ENCODE measurements at regions not wholly inside any gene's neighbourhood (a gene's known extent, or its start where the extent isn't known, plus 50 kb on each side); places are given as distances from the start of the nearest gene placed in this dataset.

GRCh38 chr6:102619585-102619984 is 1226.1 kb downstream of the GRIK2 start:
- no peak for TF ChIP-seq CTCF (IDR thresholded peaks at IDR 0.05; ENCODE audit: insufficient read depth, low read length, missing control alignments)
- ChIA-PET CTCF (no interaction called here), POLR2A (no interaction called here)
- DNase-seq (ENCODE audit: low read depth, low spot score): no peak
- H3K4me3 ChIP-seq (ENCODE audit: low read depth, low read length): no peak overlapping the region

- H3K4me3 ChIP-seq (ENCODE audit: low read depth, low read length): no peak overlapping the region
- ChIA-PET CTCF (no interaction called here), POLR2A (no interaction called here)
- TF ChIP-seq CTCF (IDR thresholded peaks at IDR 0.05; ENCODE audit: insufficient read depth, low read length, missing control alignments): no peak
- no peak for DNase-seq (ENCODE audit: low read depth, low spot score)
These were observed 1189.1 kb downstream of the GRIK2 start for GRCh38 chr6:102582569-102582968.

- POLR2A ChIA-PET: no interaction called here
- no peak for TF ChIP-seq CTCF (IDR thresholded peaks at IDR 0.05; ENCODE audit: insufficient read depth, low read length, missing control alignments)
- no peak overlapping the region for H3K4me3 ChIP-seq (ENCODE audit: low read depth, low read length)
- CTCF ChIA-PET: no interaction called here
- no peak for DNase-seq (ENCODE audit: low read depth, low spot score)
These were observed 1188.0 kb downstream of the GRIK2 start for GRCh38 chr6:102581378-102582124.

- ChIA-PET POLR2A (no interaction called here), CTCF (no interaction called here)
- TF ChIP-seq CTCF (IDR thresholded peaks at IDR 0.05; ENCODE audit: insufficient read depth, low read length, missing control alignments): no peak
- H3K4me3 ChIP-seq (ENCODE audit: low read depth, low read length): no peak overlapping the region
- no peak for DNase-seq (ENCODE audit: low read depth, low spot score)
These were observed 1177.9 kb downstream of the GRIK2 start for GRCh38 chr6:102571236-102571908.

- CTCF ChIA-PET: no interaction called here
- no peak for DNase-seq (ENCODE audit: low read depth, low spot score)
- TF ChIP-seq CTCF (IDR thresholded peaks at IDR 0.05; ENCODE audit: insufficient read depth, low read length, missing control alignments): no peak
- H3K4me3 ChIP-seq (ENCODE audit: low read depth, low read length): no peak overlapping the region
- POLR2A ChIA-PET: no interaction called here
These were observed 1169.2 kb downstream of the GRIK2 start for GRCh38 chr6:102562713-102563112.

- DNase-seq (ENCODE audit: low read depth, low spot score): no peak
- no peak overlapping the region for H3K4me3 ChIP-seq (ENCODE audit: low read depth, low read length)
- no peak for TF ChIP-seq CTCF (IDR thresholded peaks at IDR 0.05; ENCODE audit: insufficient read depth, low read length, missing control alignments)
- POLR2A ChIA-PET: no interaction called here
- CTCF ChIA-PET: no interaction called here
These were observed 1159.7 kb downstream of the GRIK2 start for GRCh38 chr6:102553214-102553613.
